KMS-11 (cell line): ENCODE measurements at regions not wholly inside any gene's neighbourhood (a gene's known extent, or its start where the extent isn't known, plus 50 kb on each side); places are given as distances from the start of the nearest gene placed in this dataset.

Source experiments
- H2AFZ ChIP-seq: fragments of 200-600 bp; sonication (generic); 2 replicates; pipeline ENCODE4 v1.6.1; 2016; ENCODE audit warnings: antibody characterized with exemption, mixed run types, low read depth
- H3K27ac ChIP-seq: fragments of 200-600 bp; sonication (generic); 2 replicates; pipeline ENCODE4 v1.6.1; 2016; ENCODE audit warnings: mild to moderate bottlenecking, mixed run types
- H3K27me3 ChIP-seq: fragments of 200-600 bp; sonication (generic); 2 replicates; pipeline ENCODE4 v1.6.1; 2017; ENCODE audit warnings: mild to moderate bottlenecking, low read depth, mixed run types, moderate library complexity; ENCODE audit not compliant: insufficient read depth
- H3K36me3 ChIP-seq: fragments of 200-600 bp; sonication (generic); 2 replicates; pipeline ENCODE4 v1.6.1; 2017; ENCODE audit warnings: mild to moderate bottlenecking, mixed run types; ENCODE audit not compliant: insufficient read depth
- H3K4me1 ChIP-seq: fragments of 200-600 bp; sonication (generic); 2 replicates; pipeline ENCODE4 v1.6.1; 2016; ENCODE audit warnings: mild to moderate bottlenecking, low read depth, mixed run types; ENCODE audit not compliant: poor library complexity, severe bottlenecking
- H3K4me2 ChIP-seq: fragments of 200-600 bp; sonication (generic); 2 replicates; pipeline ENCODE4 v1.7.0; 2016; ENCODE audit warnings: mild to moderate bottlenecking, mixed run types
- H3K4me3 ChIP-seq: fragments of 200-600 bp; sonication (generic); IDR thresholded peaks from 2 replicates; pipeline ENCODE4 v1.6.1; 2017; ENCODE audit warnings: low read depth, low read length, mixed read lengths; ENCODE audit not compliant: insufficient read depth
- H3K79me2 ChIP-seq: fragments of 200-600 bp; sonication (generic); 2 replicates; pipeline ENCODE4 v1.6.1; 2016; ENCODE audit warnings: low read depth, mixed run types; ENCODE audit not compliant: insufficient read depth
- H3K9ac ChIP-seq: fragments of 200-600 bp; sonication (generic); 2 replicates; pipeline ENCODE4 v1.6.1; 2016; ENCODE audit warnings: mild to moderate bottlenecking, mixed run types
- H4K20me1 ChIP-seq: fragments of 200-600 bp; sonication (generic); 2 replicates; pipeline ENCODE4 v1.6.1; 2016; ENCODE audit warnings: mild to moderate bottlenecking, mixed run types; ENCODE audit not compliant: insufficient read depth
- TF ChIP-seq, protein P1 (sequence below): fragments of 200-600 bp; sonication (generic); conservative IDR thresholded peaks from 2 replicates; pipeline ENCODE4 v1.6.1; 2017; ENCODE audit warnings: low read depth, mild to moderate bottlenecking, antibody characterized with exemption, low read length, moderate library complexity, mixed read lengths

DNA sequence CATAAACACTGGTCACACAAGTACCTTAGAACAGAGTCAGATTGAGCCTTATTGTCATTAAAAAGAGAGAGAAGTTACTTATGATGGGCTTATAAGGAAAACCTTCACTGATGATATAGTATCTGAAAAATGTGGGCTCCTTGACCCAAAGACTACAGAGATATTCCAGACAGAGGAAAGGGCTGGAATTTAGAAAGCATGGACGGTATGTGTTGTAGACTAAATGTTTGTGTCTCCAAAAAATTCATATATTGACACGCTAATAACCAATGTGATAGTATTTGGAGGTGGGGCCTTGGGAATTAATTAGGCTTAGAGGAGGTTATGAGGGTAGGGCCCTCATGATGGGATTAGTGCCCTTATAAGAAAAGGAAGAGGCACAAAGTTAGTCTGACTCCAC is 61.0 kb upstream of the DAZL start:
- Histone ChIP-seq H3K27me3 (no peaks in the 10 kb centered on the region), H3K4me3 (no peak overlapping the region), H3K9ac (no peak overlapping the region)

DNA sequence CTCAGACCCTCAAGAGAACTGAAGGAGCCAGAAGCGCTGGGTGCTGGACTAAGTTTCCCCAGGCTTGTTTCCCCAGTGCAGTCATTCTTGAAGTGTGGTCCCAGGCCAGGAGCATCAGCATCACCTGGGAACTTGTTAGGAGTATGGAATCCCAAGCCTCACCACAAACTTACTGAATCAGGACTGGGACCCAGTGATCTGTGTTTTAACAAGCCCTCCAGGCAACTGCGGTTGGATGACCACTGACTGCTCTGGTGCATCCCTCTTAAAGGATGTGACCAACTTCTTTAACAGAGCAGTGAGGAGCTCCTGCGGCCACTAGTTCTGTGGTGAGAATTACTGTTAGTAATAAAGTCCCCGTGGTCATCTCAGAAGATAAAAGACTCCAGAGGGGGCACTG is 62.4 kb upstream of the DAZL start:
- no peak overlapping the region for H2AFZ ChIP-seq
- no peaks in the 10 kb centered on the region for H3K36me3 ChIP-seq
- no peaks in the 10 kb centered on the region for H3K79me2 ChIP-seq
- no peak overlapping the region for H3K27ac ChIP-seq
- H3K4me3 ChIP-seq, result no peak overlapping the region
- H3K9ac ChIP-seq, result no peak overlapping the region
- H3K4me1 ChIP-seq, result no peaks in the 10 kb centered on the region
- no peaks in the 10 kb centered on the region for H4K20me1 ChIP-seq
- H3K27me3 ChIP-seq, result no peaks in the 10 kb centered on the region
- H3K4me2 ChIP-seq, result no peak overlapping the region
- TF ChIP-seq, protein P1, sequence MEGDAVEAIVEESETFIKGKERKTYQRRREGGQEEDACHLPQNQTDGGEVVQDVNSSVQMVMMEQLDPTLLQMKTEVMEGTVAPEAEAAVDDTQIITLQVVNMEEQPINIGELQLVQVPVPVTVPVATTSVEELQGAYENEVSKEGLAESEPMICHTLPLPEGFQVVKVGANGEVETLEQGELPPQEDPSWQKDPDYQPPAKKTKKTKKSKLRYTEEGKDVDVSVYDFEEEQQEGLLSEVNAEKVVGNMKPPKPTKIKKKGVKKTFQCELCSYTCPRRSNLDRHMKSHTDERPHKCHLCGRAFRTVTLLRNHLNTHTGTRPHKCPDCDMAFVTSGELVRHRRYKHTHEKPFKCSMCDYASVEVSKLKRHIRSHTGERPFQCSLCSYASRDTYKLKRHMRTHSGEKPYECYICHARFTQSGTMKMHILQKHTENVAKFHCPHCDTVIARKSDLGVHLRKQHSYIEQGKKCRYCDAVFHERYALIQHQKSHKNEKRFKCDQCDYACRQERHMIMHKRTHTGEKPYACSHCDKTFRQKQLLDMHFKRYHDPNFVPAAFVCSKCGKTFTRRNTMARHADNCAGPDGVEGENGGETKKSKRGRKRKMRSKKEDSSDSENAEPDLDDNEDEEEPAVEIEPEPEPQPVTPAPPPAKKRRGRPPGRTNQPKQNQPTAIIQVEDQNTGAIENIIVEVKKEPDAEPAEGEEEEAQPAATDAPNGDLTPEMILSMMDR, result no peak

More for the DNA sequence above, 61.0 kb upstream of the DAZL start:
- Histone ChIP-seq H3K4me2 (no peak overlapping the region), H3K4me1 (no peaks in the 10 kb centered on the region), H3K36me3 (no peaks in the 10 kb centered on the region), H3K79me2 (no peaks in the 10 kb centered on the region), H2AFZ (no peak overlapping the region), H3K27ac (no peak overlapping the region), H4K20me1 (no peaks in the 10 kb centered on the region)
- TF ChIP-seq, protein P1, result no peak

DNA sequence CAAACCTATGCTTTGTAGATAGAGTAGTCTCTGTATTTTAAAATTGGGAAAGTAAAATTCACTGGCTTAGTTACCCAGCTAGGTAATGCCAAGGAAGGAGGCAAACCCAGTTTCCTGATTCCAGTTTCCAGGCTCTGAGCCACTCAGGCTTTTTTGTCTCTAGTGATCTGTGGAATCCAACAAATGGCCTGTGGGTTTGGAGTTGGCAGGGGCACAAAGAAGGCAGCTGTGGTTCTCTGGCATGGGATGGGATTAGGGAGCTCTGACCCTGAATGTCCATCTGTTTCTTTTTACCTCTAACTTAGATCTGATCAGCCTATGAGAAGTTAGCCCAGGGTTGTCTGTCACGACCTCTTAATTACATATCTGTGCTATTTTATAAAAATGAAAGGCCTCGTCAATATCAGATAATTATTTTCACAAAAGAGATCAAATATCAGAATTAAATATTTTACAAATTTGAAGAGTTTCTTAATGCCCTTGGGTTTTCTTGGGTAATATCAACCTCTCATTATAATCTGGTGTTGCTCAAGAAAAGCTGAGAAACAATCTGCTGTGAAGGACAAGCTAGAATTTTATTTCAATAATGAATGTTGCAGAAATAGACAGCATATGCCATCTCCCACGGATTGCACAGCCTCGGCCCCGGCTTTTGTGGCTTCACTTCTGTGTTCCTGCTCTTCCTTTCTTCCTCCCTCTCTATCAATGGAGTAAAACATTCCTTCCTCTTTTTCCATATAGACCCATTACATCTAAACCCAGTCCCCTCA is 63.7 kb upstream of the DAZL start:
- TF ChIP-seq, protein P1, result no peak
- H3K36me3 ChIP-seq, result no peaks in the 10 kb centered on the region
- H4K20me1 ChIP-seq, result no peaks in the 10 kb centered on the region
- H3K4me3 ChIP-seq, result no peak overlapping the region
- H3K9ac ChIP-seq, result no peak overlapping the region
- H3K27me3 ChIP-seq, result no peaks in the 10 kb centered on the region
- no peak overlapping the region for H2AFZ ChIP-seq
- no peaks in the 10 kb centered on the region for H3K4me1 ChIP-seq
- H3K27ac ChIP-seq, result no peak overlapping the region
- H3K4me2 ChIP-seq, result no peak overlapping the region
- H3K79me2 ChIP-seq, result no peaks in the 10 kb centered on the region

DNA sequence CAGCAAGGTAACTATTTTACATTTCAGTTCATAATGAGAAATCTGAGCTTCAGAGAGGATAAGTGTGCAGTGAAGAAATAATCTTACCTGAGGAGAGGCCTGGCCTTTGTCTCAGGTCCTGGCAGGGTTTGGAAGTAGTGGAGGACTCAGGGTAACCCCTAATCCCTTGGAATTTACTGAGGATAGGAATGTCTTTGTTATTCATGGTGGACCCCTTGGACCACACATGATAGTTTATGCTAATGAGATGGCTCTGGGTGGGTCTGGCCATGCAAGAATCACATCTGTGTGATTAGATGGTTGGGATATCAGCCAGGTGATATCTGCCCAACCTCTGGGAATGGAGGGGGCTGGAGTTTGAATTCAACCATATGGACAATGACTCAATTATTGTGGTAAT is 65.0 kb upstream of the DAZL start:
- Histone ChIP-seq H3K27me3 (no peaks in the 10 kb centered on the region), H3K4me1 (no peaks in the 10 kb centered on the region), H3K27ac (no peak overlapping the region), H3K9ac (no peak overlapping the region), H3K36me3 (no peaks in the 10 kb centered on the region), H2AFZ (no peak overlapping the region), H4K20me1 (no peaks in the 10 kb centered on the region), H3K4me3 (no peak overlapping the region), H3K4me2 (no peak overlapping the region), H3K79me2 (no peaks in the 10 kb centered on the region)
- TF ChIP-seq, protein P1, result no peak
